Breast epithelium (tissue), 3 donors: ENCODE measurements at regions not wholly inside any gene's neighbourhood (a gene's known extent, or its start where the extent isn't known, plus 50 kb on each side); places are given as distances from the start of the nearest gene placed in this dataset.

Experiments used
- POLR2A ChIP-seq: fragments of 450-650 bp; IDR thresholded peaks from one replicate; pipeline ENCODE4 v1.6.1; 2016; ENCODE audit warnings: antibody characterized with exemption, mild to moderate bottlenecking, moderate library complexity
- TF ChIP-seq, protein P1 (sequence below), 3 donors: fragments of 450-650 bp; IDR thresholded peaks; one replicate each; pipeline ENCODE4 v1.5.1; 2016 to 2017; ENCODE audit warnings: antibody characterized with exemption in 3 of 3, mild to moderate bottlenecking in 3 of 3, moderate library complexity in 3 of 3

- TF ChIP-seq, protein P1, sequence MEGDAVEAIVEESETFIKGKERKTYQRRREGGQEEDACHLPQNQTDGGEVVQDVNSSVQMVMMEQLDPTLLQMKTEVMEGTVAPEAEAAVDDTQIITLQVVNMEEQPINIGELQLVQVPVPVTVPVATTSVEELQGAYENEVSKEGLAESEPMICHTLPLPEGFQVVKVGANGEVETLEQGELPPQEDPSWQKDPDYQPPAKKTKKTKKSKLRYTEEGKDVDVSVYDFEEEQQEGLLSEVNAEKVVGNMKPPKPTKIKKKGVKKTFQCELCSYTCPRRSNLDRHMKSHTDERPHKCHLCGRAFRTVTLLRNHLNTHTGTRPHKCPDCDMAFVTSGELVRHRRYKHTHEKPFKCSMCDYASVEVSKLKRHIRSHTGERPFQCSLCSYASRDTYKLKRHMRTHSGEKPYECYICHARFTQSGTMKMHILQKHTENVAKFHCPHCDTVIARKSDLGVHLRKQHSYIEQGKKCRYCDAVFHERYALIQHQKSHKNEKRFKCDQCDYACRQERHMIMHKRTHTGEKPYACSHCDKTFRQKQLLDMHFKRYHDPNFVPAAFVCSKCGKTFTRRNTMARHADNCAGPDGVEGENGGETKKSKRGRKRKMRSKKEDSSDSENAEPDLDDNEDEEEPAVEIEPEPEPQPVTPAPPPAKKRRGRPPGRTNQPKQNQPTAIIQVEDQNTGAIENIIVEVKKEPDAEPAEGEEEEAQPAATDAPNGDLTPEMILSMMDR (IDR thresholded peaks at IDR 0.05) = no peak
- TF ChIP-seq POLR2A = no peak
Measured at GRCh38 chr6:170101281-170102035, 189.4 kb downstream of the DLL1 start.
